Trophoblast cell (in vitro differentiated cells and primary cell): ENCODE measurements at regions not wholly inside any gene's neighbourhood (a gene's known extent, or its start where the extent isn't known, plus 50 kb on each side); places are given as distances from the start of the nearest gene placed in this dataset.
A peak's percentile ranks its signal among the peaks of the same experiment; 100 is the strongest.

ENCODE experiments used
- DNase-seq, 2 donors: peaks; one replicate each; pipeline ENCODE4 v3.0.0-alpha.2; 2016
- H2AFZ ChIP-seq: 2 replicates; pipeline ENCODE4 v1.6.1; 2013; ENCODE audit warnings: low read length, moderate library complexity, mild to moderate bottlenecking; ENCODE audit not compliant: insufficient read depth, poor library complexity
- H2AK5ac ChIP-seq: 2 replicates; pipeline ENCODE4 v1.6.1; 2013; ENCODE audit warnings: mild to moderate bottlenecking, low read length
- H2BK120ac ChIP-seq: 2 replicates; pipeline ENCODE4 v1.6.1; 2013; ENCODE audit warnings: low read length, mild to moderate bottlenecking, moderate library complexity; ENCODE audit not compliant: insufficient read depth, poor library complexity
- H2BK12ac ChIP-seq: 2 replicates; pipeline ENCODE4 v1.6.1; 2013; ENCODE audit warnings: mild to moderate bottlenecking, low read length, moderate library complexity
- H2BK5ac ChIP-seq: 2 replicates; pipeline ENCODE4 v1.6.1; 2013; ENCODE audit warnings: low read length, low read depth, moderate library complexity, mild to moderate bottlenecking; ENCODE audit not compliant: poor library complexity
- H3K14ac ChIP-seq: 2 replicates; pipeline ENCODE4 v1.6.1; 2013; ENCODE audit warnings: mild to moderate bottlenecking, low read length
- H3K18ac ChIP-seq: 2 replicates; pipeline ENCODE4 v1.6.1; 2013; ENCODE audit warnings: mild to moderate bottlenecking, low read length
- H3K23ac ChIP-seq: 2 replicates; pipeline ENCODE4 v1.6.1; 2013; ENCODE audit warnings: low read length
- H3K27ac ChIP-seq: 2 replicates; pipeline ENCODE4 v1.5.1; 2013; ENCODE audit warnings: low read depth, mild to moderate bottlenecking, inconsistent platforms, low read length, moderate library complexity
- H3K27me3 ChIP-seq: 2 replicates; pipeline ENCODE4 v1.6.1; 2013; ENCODE audit warnings: inconsistent platforms, mild to moderate bottlenecking, low read length, moderate library complexity; ENCODE audit not compliant: insufficient read depth
- H3K36me3 ChIP-seq, 2 experiments: 1 replicate in 1 of 2; 2 replicates in 1 of 2; pipeline ENCODE4 v1.6.1; 2013; ENCODE audit warnings: low read length in 2 of 2, mild to moderate bottlenecking in 2 of 2, moderate library complexity in 1 of 2; ENCODE audit not compliant: insufficient read depth in 2 of 2, control insufficient read depth in 1 of 2
- H3K4ac ChIP-seq: 2 replicates; pipeline ENCODE4 v1.6.1; 2013; ENCODE audit warnings: low read depth, mild to moderate bottlenecking, low read length, moderate library complexity
- H3K4me1 ChIP-seq, 2 experiments: 1 replicate in 1 of 2; 2 replicates in 1 of 2; pipeline ENCODE4 v1.6.1; 2013; ENCODE audit warnings: low read length in 2 of 2, mild to moderate bottlenecking in 2 of 2, moderate library complexity in 1 of 2; ENCODE audit not compliant: insufficient read depth in 2 of 2, control insufficient read depth in 1 of 2
- H3K4me2 ChIP-seq: 2 replicates; pipeline ENCODE4 v1.6.1; 2013; ENCODE audit warnings: inconsistent platforms, mild to moderate bottlenecking, low read length, moderate library complexity
- H3K4me3 ChIP-seq: 2 replicates; pipeline ENCODE4 v1.5.1; 2013; ENCODE audit warnings: mild to moderate bottlenecking, low read depth, low read length, inconsistent platforms
- H3K79me1 ChIP-seq: one replicate; pipeline ENCODE4 v1.6.1; 2013; ENCODE audit warnings: low read length
- H3K79me2 ChIP-seq: 2 replicates; pipeline ENCODE4 v1.6.1; 2013; ENCODE audit warnings: low read length, mild to moderate bottlenecking; ENCODE audit not compliant: control insufficient read depth, insufficient read depth, poor library complexity
- H3K9ac ChIP-seq: 2 replicates; pipeline ENCODE4 v1.6.1; 2013; ENCODE audit warnings: mild to moderate bottlenecking, low read length
- H3K9me3 ChIP-seq: 2 replicates; pipeline ENCODE4 v1.6.1; 2013; ENCODE audit warnings: low read depth, mild to moderate bottlenecking, control low read depth, inconsistent platforms, low read length; ENCODE audit not compliant: insufficient read depth
- H4K12ac ChIP-seq: 2 replicates; pipeline ENCODE4 v1.6.1; 2013; ENCODE audit warnings: low read depth, mild to moderate bottlenecking, low read length, moderate library complexity
- H4K8ac ChIP-seq: 2 replicates; pipeline ENCODE4 v1.6.1; 2013; ENCODE audit warnings: low read depth, mild to moderate bottlenecking, low read length, moderate library complexity
- H4K91ac ChIP-seq: one replicate; pipeline ENCODE4 v1.6.1; 2013; ENCODE audit warnings: low read depth, mild to moderate bottlenecking, low read length, moderate library complexity
- WGBS: extraction: QIAGEN DNeasy Blood & Tissue Kit; methylation state at CpG from one replicate; pipeline ENCODE4 v1.1.7; 2013; ENCODE audit warnings: missing lambda C conversion rate; ENCODE audit not compliant: insufficient read length, insufficient coverage; ENCODE audit errors: extremely low coverage; 5-methylcytosine and 5-hydroxymethylcytosine counted together

GRCh38 chr20:11430652-11431051 is 487.0 kb upstream of the BTBD3 start:
- Histone ChIP-seq H3K23ac (no peak overlapping the region), H3K27ac (peak overlapping the region; percentile 22), H3K9ac (no peak overlapping the region), H3K9me3 (peaks cover under 1% of the 10 kb centered on the region), H3K36me3 (peaks cover 0 to 2% of the 10 kb centered on the region in 2 experiments), H3K4me3 (no peak overlapping the region), H3K4ac (no peak overlapping the region), H4K12ac (no peak overlapping the region), H4K91ac (peak overlapping the region; percentile 5), H2AFZ (no peak overlapping the region), H2BK120ac (no peak overlapping the region), H3K79me1 (peaks cover 5% of the 10 kb centered on the region), H3K18ac (no peak overlapping the region), H2AK5ac (no peak overlapping the region), H3K14ac (no peak overlapping the region), H3K79me2 (no peaks in the 10 kb centered on the region), H4K8ac (no peak overlapping the region), H3K4me2 (no peak overlapping the region), H2BK12ac (no peak overlapping the region), H3K4me1 (peaks cover 6 to 11% of the 10 kb centered on the region in 2 experiments), H3K27me3 (no peaks in the 10 kb centered on the region), H2BK5ac (no peak overlapping the region)
- DNase-seq: no peak
- no CpG with 5 or more reads among the region's 3 CpGs for WGBS

DNA sequence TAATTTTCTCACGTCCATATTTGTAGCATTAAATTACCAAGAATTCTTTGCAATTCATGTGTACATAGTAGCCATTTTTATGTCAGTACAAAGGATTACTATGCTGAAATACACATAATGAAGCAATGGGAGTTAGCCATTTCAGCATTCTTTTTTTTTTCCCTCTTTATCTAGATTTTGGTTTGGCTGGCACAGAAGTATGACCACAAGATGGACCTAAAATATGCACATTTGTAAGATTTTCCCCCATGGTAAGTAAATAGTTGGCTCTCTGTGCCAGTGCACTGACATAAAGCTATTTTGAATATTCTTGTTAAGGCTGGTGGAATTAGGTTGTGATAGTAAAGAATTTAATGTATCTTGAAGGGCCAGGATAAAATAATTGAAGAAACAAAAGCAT is 486.1 kb upstream of the BTBD3 start:
- H3K4ac ChIP-seq: no peak overlapping the region
- no peak overlapping the region for H2BK12ac ChIP-seq
- no peak overlapping the region for H3K23ac ChIP-seq
- H3K27ac ChIP-seq: no peak overlapping the region
- no peak overlapping the region for H3K14ac ChIP-seq
- H3K9ac ChIP-seq: no peak overlapping the region
- H3K4me3 ChIP-seq: no peak overlapping the region
- peaks cover 5% of the 10 kb centered on the region for H3K79me1 ChIP-seq
- no CpG with 5 or more reads among the region's 1 CpG for WGBS
- no peaks in the 10 kb centered on the region for H3K79me2 ChIP-seq
- H4K12ac ChIP-seq: no peak overlapping the region
- peaks cover 6 to 11% of the 10 kb centered on the region in 2 experiments for H3K4me1 ChIP-seq
- peaks cover 6% of the 10 kb centered on the region for H3K9me3 ChIP-seq
- peaks cover 0 to 2% of the 10 kb centered on the region in 2 experiments for H3K36me3 ChIP-seq
- DNase-seq: no peak
- H2BK5ac ChIP-seq: no peak overlapping the region
- no peak overlapping the region for H3K18ac ChIP-seq
- no peaks in the 10 kb centered on the region for H3K27me3 ChIP-seq
- no peak overlapping the region for H2AK5ac ChIP-seq
- H2BK120ac ChIP-seq: no peak overlapping the region
- H2AFZ ChIP-seq: no peak overlapping the region
- H4K8ac ChIP-seq: no peak overlapping the region
- no peak overlapping the region for H3K4me2 ChIP-seq
- no peak overlapping the region for H4K91ac ChIP-seq

DNA sequence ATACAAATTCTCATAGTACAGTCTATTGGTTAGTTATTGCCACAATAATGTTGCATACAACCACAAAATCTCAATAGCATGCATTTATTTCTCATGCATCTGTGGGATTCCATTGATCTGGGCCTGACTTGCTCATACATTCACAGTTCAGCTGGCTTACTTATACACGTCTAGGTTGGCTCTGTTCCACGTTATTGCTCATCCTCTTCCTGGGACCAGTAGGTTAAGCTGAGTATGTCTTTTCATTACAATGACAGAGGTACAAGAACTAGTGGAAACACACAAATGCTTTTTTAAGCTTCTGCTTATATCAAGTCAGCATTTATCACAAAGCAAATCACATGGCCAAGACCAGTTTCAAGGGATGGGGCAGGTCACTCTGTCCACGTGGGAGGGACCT is 485.3 kb upstream of the BTBD3 start:
- H3K18ac ChIP-seq: no peak overlapping the region
- peaks cover 0 to 2% of the 10 kb centered on the region in 2 experiments for H3K36me3 ChIP-seq
- H3K4ac ChIP-seq: no peak overlapping the region
- H3K27me3 ChIP-seq: no peaks in the 10 kb centered on the region
- no peak for DNase-seq
- no peak overlapping the region for H3K9ac ChIP-seq
- H3K4me1 ChIP-seq: peaks cover 6 to 11% of the 10 kb centered on the region in 2 experiments
- no peak overlapping the region for H3K14ac ChIP-seq
- no peak overlapping the region for H3K4me2 ChIP-seq
- H3K4me3 ChIP-seq: no peak overlapping the region
- no peak overlapping the region for H2BK5ac ChIP-seq
- no peak overlapping the region for H2AFZ ChIP-seq
- peaks cover 6% of the 10 kb centered on the region for H3K9me3 ChIP-seq
- WGBS: no CpG with 5 or more reads among the region's 3 CpGs
- H2BK12ac ChIP-seq: no peak overlapping the region
- no peak overlapping the region for H4K8ac ChIP-seq
- H3K79me2 ChIP-seq: no peaks in the 10 kb centered on the region
- no peak overlapping the region for H2AK5ac ChIP-seq
- no peak overlapping the region for H2BK120ac ChIP-seq
- H3K79me1 ChIP-seq: peaks cover 5% of the 10 kb centered on the region
- no peak overlapping the region for H3K27ac ChIP-seq
- no peak overlapping the region for H4K12ac ChIP-seq
- no peak overlapping the region for H4K91ac ChIP-seq
- no peak overlapping the region for H3K23ac ChIP-seq

DNA sequence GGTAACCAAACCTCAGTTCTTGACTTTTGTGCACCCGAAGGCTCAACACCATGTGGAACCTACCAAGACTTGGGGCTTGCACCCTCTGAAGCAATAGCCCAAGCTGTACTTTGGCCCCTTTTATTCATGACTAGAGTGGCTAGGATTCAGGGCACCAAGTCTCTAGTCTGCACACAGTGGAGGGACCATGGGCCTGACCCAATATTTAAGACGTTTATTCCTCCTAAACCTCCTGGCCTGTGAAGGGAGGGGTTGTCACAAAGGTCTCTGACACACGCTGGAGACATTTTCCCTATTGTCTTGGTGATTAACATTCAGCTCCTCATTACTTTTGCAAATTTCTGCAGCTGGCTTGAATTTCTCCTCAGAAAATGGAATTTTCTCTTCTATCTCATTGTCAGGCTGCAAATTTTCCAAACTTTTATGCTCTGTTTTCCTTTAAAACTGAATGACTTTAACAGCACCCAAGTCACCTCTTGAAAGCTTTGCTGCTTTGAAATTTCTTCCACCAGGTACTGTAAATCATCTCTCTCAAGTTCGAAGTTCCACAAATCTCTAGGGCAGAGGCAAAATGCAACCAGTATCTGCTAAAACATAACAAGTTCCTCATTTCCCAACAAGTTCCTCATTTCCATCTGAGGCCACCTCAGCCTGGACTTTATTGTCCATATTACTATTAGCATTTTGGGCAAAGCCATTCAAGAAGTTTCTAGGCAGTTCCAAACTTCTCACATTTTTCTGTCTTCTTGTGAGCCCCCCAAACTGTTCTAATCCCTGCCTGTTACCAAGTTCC is 481.4 kb upstream of the BTBD3 start:
- no peak overlapping the region for H3K14ac ChIP-seq
- H2AFZ ChIP-seq: no peak overlapping the region
- no peaks in the 10 kb centered on the region for H3K79me1 ChIP-seq
- no peak overlapping the region for H2BK120ac ChIP-seq
- no peaks in the 10 kb centered on the region for H3K79me2 ChIP-seq
- no peak overlapping the region for H3K23ac ChIP-seq
- no peak overlapping the region for H2BK5ac ChIP-seq
- no peak overlapping the region for H4K12ac ChIP-seq
- no peak overlapping the region for H3K27ac ChIP-seq
- H3K4me3 ChIP-seq: no peak overlapping the region
- H3K18ac ChIP-seq: no peak overlapping the region
- no peak overlapping the region for H4K91ac ChIP-seq
- no CpG with 5 or more reads among the region's 4 CpGs for WGBS
- peaks cover 0 to 2% of the 10 kb centered on the region in 2 experiments for H3K36me3 ChIP-seq
- no peak overlapping the region for H2BK12ac ChIP-seq
- DNase-seq: no peak
- no peaks in the 10 kb centered on the region for H3K4me1 ChIP-seq
- peaks cover 6% of the 10 kb centered on the region for H3K9me3 ChIP-seq
- no peak overlapping the region for H3K9ac ChIP-seq
- no peak overlapping the region for H3K4ac ChIP-seq
- no peak overlapping the region for H3K4me2 ChIP-seq
- H3K27me3 ChIP-seq: no peaks in the 10 kb centered on the region
- H2AK5ac ChIP-seq: no peak overlapping the region
- H4K8ac ChIP-seq: no peak overlapping the region
